NB4 (cell line): ENCODE measurements at regions not wholly inside any gene's neighbourhood (a gene's known extent, or its start where the extent isn't known, plus 50 kb on each side); places are given as distances from the start of the nearest gene placed in this dataset.

Source experiments
- CTCF ChIP-seq: IDR thresholded peaks from one replicate; pipeline ENCODE4 v1.5.1; 2012; ENCODE audit warnings: low read depth, low read length
- MAX ChIP-seq: IDR thresholded peaks from 2 replicates; pipeline ENCODE4 v1.6.1; 2011; ENCODE audit warnings: low read depth, low read length
- MYC ChIP-seq: IDR thresholded peaks from 2 replicates; pipeline ENCODE4 v1.6.1; 2011; ENCODE audit warnings: low read depth, low read length
- POLR2A ChIP-seq: IDR thresholded peaks from 2 replicates; pipeline ENCODE4 v1.6.1; 2011; ENCODE audit warnings: mild to moderate bottlenecking; ENCODE audit not compliant: insufficient read length; ENCODE audit errors: extremely low read depth

GRCh38 chr4:135194477-135194876 lies 992.9 kb upstream of the PABPC4L start:
- TF ChIP-seq CTCF (no peak), MAX (no peak), POLR2A (no peak), MYC (no peak)
